Prostate gland (tissue), 2 donors: ENCODE measurements at regions not wholly inside any gene's neighbourhood (a gene's known extent, or its start where the extent isn't known, plus 50 kb on each side); places are given as distances from the start of the nearest gene placed in this dataset.

Source experiments
- DNase-seq: peaks from one replicate; pipeline ENCODE4 v3.0.0-alpha.2; 2019; ENCODE audit warnings: low spot score
- H3K27ac ChIP-seq, 2 donors: fragments of 200-600 bp; sonication (generic); 2 replicates each; pipeline ENCODE4 v1.5.1; 2017 to 2019
- H3K27me3 ChIP-seq: fragments of 200-600 bp; sonication (generic); replicated peaks from 2 replicates; pipeline ENCODE4 v1.5.1; 2019; ENCODE audit not compliant: insufficient read depth
- H3K36me3 ChIP-seq, 2 donors: fragments of 200-600 bp; sonication (generic); 1 replicate in 1 of 2; 2 replicates in 1 of 2; pipeline versions ENCODE4 v1.5.1 to v1.8.1; 2017 to 2019
- H3K4me1 ChIP-seq: fragments of 200-600 bp; sonication (generic); replicated peaks from 2 replicates; pipeline ENCODE4 v1.5.1; 2019
- H3K4me3 ChIP-seq, 2 donors: fragments of 200-600 bp; sonication (generic); 2 replicates each; pipeline ENCODE4 v1.5.1; 2017 to 2019
- H3K9me3 ChIP-seq: fragments of 200-600 bp; sonication (generic); 2 replicates; pipeline ENCODE4 v1.5.1; 2017
- CTCF ChIP-seq, 4 experiments: fragments of 200-600 bp in 2 of 4; fragments of 450-650 bp in 2 of 4; sonication (generic) in 2 of 4; IDR thresholded peaks; 1 replicate in 3 of 4; 2 replicates in 1 of 4; pipeline ENCODE4 v1.5.1; 2016 to 2019; ENCODE audit warnings: antibody characterized with exemption in 4 of 4, mild to moderate bottlenecking in 2 of 4, moderate library complexity in 2 of 4
- POLR2A ChIP-seq: fragments of 450-650 bp; IDR thresholded peaks from one replicate; pipeline ENCODE4 v1.6.1; 2016; ENCODE audit warnings: antibody characterized with exemption, mild to moderate bottlenecking
- POLR2AphosphoS5 ChIP-seq: sonication (generic); formaldehyde crosslinking; IDR thresholded peaks from one replicate; pipeline ENCODE4 v1.6.1; 2017; ENCODE audit warnings: antibody characterized with exemption
- WGBS: methylation state at CpG from one replicate; pipeline ENCODE4 v1.1.5; 2018; 5-methylcytosine and 5-hydroxymethylcytosine counted together
- intact Hi-C: fragments of 100-400 bp; cut with DNase I; formaldehyde crosslinking; loops from one replicate; pipeline ENCODE4 v1.14.2; 2022

GRCh38 chr13:52961987-52962386 lies 66.6 kb upstream of the OLFM4 start:
- H3K9me3 ChIP-seq: no peaks in the 10 kb centered on the region
- H3K36me3 ChIP-seq: no peaks in the 10 kb centered on the region
- intact Hi-C loops: no loop called here
- DNase-seq: no peak
- no peak overlapping the region for H3K27ac ChIP-seq
- WGBS: 31% methylated on average over 4 of the region's 4 CpGs
- H3K27me3 ChIP-seq: no peaks in the 10 kb centered on the region
- no peak for TF ChIP-seq POLR2AphosphoS5
- TF ChIP-seq CTCF (IDR thresholded peaks at IDR 0.05): no peak
- no peak for TF ChIP-seq POLR2A
- no peaks in the 10 kb centered on the region for H3K4me1 ChIP-seq
- H3K4me3 ChIP-seq: no peak overlapping the region

GRCh38 chr13:52961256-52961910 lies 67.2 kb upstream of the OLFM4 start:
- Histone ChIP-seq H3K4me3 (no peak overlapping the region), H3K27ac (no peak overlapping the region), H3K9me3 (no peaks in the 10 kb centered on the region), H3K27me3 (no peaks in the 10 kb centered on the region), H3K36me3 (no peaks in the 10 kb centered on the region), H3K4me1 (no peaks in the 10 kb centered on the region)
- intact Hi-C loops: no loop called here
- TF ChIP-seq POLR2AphosphoS5: no peak
- no peak for TF ChIP-seq CTCF (IDR thresholded peaks at IDR 0.05)
- no peak for TF ChIP-seq POLR2A
- no peak for DNase-seq
- WGBS: 38% methylated on average over 3 of the region's 3 CpGs

GRCh38 chr13:52955472-52955874 lies 73.1 kb upstream of the OLFM4 start:
- H3K27me3 ChIP-seq: no peaks in the 10 kb centered on the region
- no peak overlapping the region for H3K4me3 ChIP-seq
- no peaks in the 10 kb centered on the region for H3K9me3 ChIP-seq
- intact Hi-C loops: no loop called here
- WGBS: 40% methylated on average over 4 of the region's 4 CpGs
- TF ChIP-seq CTCF (IDR thresholded peaks at IDR 0.05) (no peak), POLR2A (no peak), POLR2AphosphoS5 (no peak)
- no peaks in the 10 kb centered on the region for H3K36me3 ChIP-seq
- DNase-seq: no peak
- H3K27ac ChIP-seq: no peak overlapping the region
- no peaks in the 10 kb centered on the region for H3K4me1 ChIP-seq

GRCh38 chr13:52954838-52955237 lies 73.8 kb upstream of the OLFM4 start:
- no peaks in the 10 kb centered on the region for H3K36me3 ChIP-seq
- WGBS: 52% methylated on average over 2 of the region's 2 CpGs
- H3K9me3 ChIP-seq: no peaks in the 10 kb centered on the region
- intact Hi-C loops: no loop called here
- no peaks in the 10 kb centered on the region for H3K4me1 ChIP-seq
- DNase-seq: no peak
- no peak for TF ChIP-seq CTCF (IDR thresholded peaks at IDR 0.05)
- TF ChIP-seq POLR2AphosphoS5: no peak
- TF ChIP-seq POLR2A: no peak
- H3K27me3 ChIP-seq: no peaks in the 10 kb centered on the region
- no peak overlapping the region for H3K4me3 ChIP-seq
- H3K27ac ChIP-seq: no peak overlapping the region

- no peak for DNase-seq
- no peaks in the 10 kb centered on the region for H3K36me3 ChIP-seq
- no peak overlapping the region for H3K4me3 ChIP-seq
- no peak for TF ChIP-seq POLR2A
- no peak for TF ChIP-seq POLR2AphosphoS5
- TF ChIP-seq CTCF (IDR thresholded peaks at IDR 0.05): no peak
- intact Hi-C loops: no loop called here
- no peaks in the 10 kb centered on the region for H3K9me3 ChIP-seq
- H3K27ac ChIP-seq: no peak overlapping the region
- no peaks in the 10 kb centered on the region for H3K27me3 ChIP-seq
- WGBS: 68% methylated on average over 6 of the region's 6 CpGs
- no peaks in the 10 kb centered on the region for H3K4me1 ChIP-seq
Measured at GRCh38 chr13:52950436-52950956, 78.1 kb upstream of the OLFM4 start.
